IMR-90 (cell line): ENCODE measurements at regions not wholly inside any gene's neighbourhood (a gene's known extent, or its start where the extent isn't known, plus 50 kb on each side); places are given as distances from the start of the nearest gene placed in this dataset.

Experiments used
- RAD21 ChIP-seq: IDR thresholded peaks from 2 replicates; pipeline ENCODE4 v1.6.1; 2012; ENCODE audit warnings: low read length, improper control_type of control experiment
- TF ChIP-seq, protein P1 (sequence below): conservative IDR thresholded peaks from 2 replicates; pipeline ENCODE4 v1.5.1; 2012; ENCODE audit warnings: mild to moderate bottlenecking, low read depth, low read length, improper control_type of control experiment

GRCh38 chr4:30427932-30428331 lies 292.2 kb upstream of the PCDH7 start:
- TF ChIP-seq, protein P1, sequence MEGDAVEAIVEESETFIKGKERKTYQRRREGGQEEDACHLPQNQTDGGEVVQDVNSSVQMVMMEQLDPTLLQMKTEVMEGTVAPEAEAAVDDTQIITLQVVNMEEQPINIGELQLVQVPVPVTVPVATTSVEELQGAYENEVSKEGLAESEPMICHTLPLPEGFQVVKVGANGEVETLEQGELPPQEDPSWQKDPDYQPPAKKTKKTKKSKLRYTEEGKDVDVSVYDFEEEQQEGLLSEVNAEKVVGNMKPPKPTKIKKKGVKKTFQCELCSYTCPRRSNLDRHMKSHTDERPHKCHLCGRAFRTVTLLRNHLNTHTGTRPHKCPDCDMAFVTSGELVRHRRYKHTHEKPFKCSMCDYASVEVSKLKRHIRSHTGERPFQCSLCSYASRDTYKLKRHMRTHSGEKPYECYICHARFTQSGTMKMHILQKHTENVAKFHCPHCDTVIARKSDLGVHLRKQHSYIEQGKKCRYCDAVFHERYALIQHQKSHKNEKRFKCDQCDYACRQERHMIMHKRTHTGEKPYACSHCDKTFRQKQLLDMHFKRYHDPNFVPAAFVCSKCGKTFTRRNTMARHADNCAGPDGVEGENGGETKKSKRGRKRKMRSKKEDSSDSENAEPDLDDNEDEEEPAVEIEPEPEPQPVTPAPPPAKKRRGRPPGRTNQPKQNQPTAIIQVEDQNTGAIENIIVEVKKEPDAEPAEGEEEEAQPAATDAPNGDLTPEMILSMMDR, result no peak
- TF ChIP-seq RAD21, result no peak
